ENCODE measurements at regions not wholly inside any gene's neighbourhood (a gene's known extent, or its start where the extent isn't known, plus 50 kb on each side); places are given as distances from the start of the nearest gene placed in this dataset.
"Not testable (repeated sequence)": the region's sequence is repeated elsewhere in the genome, so short reads cannot be mapped to it uniquely, and the experiment has no call there.

DNA sequence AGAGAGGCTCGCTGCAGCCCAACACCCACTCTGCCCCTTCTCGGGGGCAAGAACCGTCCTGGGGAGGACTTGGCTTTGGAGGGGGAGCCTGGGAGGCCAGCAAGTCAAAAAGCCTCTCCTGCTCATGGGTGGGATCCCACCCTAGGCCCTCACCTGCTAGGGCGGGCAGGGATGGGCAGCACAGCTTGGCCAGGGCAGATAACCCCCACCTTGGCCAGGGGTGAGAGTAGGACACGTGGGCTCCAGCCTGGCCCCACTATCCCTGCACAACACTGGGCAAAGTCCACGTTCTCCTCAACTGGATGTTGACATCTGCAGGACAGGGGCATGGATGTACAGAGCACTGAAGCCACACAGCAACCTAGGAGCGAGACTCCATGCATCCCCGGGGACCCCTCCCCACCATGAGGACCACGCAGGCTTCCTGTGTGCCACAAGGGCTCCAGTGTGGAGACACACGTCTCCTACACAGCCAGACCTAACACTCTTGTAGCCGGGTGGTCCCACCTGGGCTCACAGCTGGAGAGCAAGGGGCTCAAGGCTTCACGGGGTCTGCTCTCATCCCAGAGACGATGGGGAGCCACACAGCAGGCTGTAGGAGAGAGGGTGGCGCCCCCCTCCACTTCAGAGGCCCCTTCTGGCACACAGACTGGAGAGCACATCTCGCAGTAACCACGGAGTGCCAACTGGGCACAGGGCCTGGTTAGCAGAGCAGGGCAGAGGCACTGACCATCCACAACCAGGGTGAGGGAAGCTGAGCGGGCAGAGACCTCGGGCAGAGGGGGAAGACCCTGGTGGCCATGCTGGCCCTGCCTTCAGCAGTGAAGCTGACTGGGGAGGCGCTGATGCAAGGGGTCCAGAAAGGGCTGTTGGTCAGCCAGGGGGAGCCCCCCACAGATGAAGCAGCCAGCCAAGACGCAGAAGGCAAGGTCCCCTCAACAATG, 171.1 kb downstream of the CRYBB2 start:
- Histone ChIP-seq H3K27ac (no peak overlapping the region), H3K4me3 (no peak overlapping the region)

GRCh38 chr22:25392584-25392983, 171.9 kb upstream of the GRK3 start:
- H3K27ac ChIP-seq, result no peak overlapping the region
- H3K4me3 ChIP-seq, result no peak overlapping the region

DNA sequence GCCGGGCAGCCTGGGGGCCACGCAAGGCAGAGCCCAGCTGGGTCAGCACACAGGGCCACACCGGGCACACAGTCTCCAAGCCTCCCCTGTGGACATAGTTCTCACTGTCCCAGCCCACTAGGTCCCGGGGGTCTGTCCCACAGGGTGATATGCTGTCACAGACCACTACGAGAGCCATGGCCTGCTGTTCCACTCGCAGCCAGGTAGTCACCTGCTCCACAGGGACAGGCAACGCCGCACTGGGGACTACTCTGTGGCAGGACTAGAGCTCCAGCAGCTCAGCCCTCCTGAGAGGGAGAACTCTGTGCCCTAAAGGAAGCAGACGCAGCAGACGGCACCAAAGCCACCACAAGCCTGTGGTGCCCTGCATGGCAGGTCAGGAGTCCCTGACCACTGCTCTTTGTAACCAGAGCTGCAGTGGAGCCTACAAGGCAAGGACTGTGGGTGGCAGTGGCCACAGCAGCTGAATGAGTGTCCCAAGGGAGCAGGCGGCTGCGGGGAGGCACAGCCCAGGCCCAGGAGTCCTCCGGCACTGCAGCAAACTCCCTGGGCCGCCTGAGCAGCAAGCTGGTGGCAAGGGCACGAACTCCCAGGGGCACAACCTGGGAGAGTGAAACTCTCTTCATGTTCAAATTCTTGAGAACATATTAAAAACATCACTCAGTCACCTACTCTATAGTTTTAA, 171.2 kb upstream of the GRK3 start:
- H3K27ac ChIP-seq, result no peak overlapping the region
- no peak overlapping the region for H3K4me3 ChIP-seq

- Histone ChIP-seq H3K27ac (no peak overlapping the region), H3K4me3 (no peak overlapping the region)
These were observed 169.0 kb upstream of the GRK3 start for GRCh38 chr22:25395468-25395867.

- H3K4me3 ChIP-seq, result no peak overlapping the region
- no peak overlapping the region for H3K27ac ChIP-seq
These were observed 168.6 kb upstream of the GRK3 start for GRCh38 chr22:25395915-25396314.

GRCh38 chr22:25396615-25397200, 167.8 kb upstream of the GRK3 start:
- no peak overlapping the region for H3K27ac ChIP-seq
- H3K4me3 ChIP-seq, result no peak overlapping the region

DNA sequence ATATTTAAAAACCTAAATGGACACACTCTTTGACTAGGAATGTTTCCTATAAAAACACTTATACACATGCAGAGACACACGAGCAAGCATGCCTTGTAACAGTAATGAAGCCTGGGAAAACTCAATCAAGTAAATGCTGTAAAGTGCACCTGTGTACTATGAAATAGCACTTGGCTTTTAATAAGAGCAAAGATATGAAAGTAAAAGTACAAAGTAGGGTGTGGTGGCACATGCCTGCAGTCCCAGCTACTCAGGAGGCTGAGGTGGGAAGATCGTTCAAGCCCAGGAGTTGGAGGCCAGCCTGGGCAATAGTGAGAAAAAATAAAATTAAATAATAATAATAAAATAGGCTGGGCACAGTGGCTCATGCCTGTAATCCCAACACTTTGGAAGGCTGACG, 166.9 kb upstream of the GRK3 start:
- no peak overlapping the region for H3K27ac ChIP-seq
- H3K4me3 ChIP-seq, result no peak overlapping the region

DNA sequence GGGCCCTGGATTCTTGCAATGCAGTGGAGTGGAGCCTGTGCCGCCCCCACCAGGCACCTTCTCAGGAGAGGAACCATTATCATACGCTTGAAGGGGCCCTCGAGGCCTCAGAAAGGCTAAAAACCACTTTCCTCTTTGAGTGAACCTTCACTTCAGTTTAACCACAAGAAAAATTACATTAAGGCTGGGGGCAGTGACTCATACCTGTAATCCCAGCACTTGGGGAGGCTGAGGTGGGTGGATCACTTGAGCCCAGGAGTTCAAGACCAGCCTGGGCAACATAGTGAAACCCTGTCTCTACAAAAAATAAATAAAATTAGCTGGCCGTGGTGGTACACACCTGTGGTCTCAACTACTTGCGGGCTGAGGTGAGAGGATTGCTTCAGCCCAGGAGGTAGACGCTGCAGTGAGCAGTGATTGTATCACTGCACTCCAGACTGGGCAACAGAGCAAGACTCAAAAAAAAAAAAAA, 165.8 kb upstream of the GRK3 start:
- H3K4me3 ChIP-seq, H3K27ac ChIP-seq: not testable (repeated sequence)

DNA sequence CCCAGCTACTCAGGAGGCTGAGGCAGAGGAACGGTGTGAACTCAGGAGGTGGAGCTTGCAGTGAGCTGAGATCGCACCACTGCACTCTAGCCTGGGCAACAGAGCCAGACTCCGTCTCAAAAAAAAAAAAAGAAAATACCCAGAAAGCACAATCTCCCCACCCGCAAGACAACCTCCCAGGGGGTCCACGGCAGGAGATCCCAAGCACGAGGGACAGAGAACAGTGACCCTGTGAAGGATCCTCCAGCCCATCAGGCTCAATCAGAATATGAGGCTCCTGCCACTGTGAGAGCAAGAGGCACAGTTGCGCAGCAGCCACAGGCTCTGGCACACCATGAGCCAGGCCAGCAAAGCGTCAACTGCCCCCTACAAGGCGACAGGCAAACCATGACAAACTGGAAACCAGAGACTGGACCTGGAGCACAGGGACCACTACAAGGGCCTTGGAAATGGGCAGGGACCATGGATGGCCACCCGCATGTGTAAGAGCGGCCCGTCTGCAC, 164.8 kb upstream of the GRK3 start:
- no peak overlapping the region for H3K27ac ChIP-seq
- no peak overlapping the region for H3K4me3 ChIP-seq

DNA sequence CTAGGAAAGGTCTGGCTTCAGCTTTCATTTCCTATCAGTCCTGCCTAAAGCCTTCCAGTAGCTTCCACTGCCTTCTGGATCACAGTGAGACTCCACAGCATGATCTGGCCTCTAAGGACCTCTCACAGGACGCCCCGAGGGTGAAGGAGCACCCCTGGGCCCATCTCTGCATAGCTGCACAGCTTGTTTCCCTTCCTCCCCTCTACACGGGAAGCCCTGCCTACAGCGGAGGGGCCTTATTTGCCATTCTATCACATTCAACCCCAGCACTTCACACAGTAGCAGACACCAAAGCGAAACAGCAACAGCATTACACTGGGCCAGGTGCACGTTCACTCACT, 162.3 kb upstream of the GRK3 start:
- Histone ChIP-seq H3K4me3 (no peak overlapping the region), H3K27ac (no peak overlapping the region)

DNA sequence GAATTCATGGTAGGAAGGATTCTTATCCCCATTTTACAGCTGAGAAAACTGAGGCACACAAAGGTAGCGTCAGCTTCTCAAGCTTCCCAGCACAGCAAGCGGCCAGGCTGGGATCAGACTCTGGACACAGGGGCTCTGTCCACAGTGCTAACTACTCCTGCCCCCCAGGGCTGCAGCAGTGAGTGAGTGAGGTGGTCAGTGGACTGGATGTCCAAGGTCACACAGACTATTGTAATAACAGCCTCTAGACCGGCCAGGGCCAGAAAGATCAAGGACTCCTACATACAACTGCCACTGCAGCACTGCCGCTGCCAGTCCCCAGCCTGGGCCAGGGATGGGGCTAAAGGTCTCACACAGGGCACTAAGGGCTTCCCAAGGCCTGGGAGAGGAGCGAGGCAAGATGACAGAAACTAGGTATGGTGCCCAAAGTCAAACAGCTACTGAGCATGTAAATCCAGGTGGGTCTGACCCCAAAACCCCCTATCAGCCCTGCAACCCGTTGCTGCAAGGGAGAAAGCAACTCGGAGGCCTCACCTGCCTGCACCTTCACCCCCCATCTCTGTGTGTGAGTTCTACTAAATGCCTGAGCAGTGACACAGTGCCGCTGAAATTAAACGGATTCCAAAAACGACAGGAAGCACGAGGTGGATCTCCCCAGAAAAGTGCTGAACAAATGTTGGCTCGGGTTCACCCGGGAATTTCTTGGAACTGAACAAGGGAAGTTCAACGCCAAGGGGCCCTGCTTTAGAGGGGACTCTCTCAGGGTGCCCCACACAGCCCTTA, 161.8 kb upstream of the GRK3 start:
- H3K27ac ChIP-seq, result peak overlapping the region in 11 of 21 experiments; percentile 1 to 91 (median 82)
- H3K4me3 ChIP-seq, result peak overlapping the region in 1 of 7 experiments; percentile 97

DNA sequence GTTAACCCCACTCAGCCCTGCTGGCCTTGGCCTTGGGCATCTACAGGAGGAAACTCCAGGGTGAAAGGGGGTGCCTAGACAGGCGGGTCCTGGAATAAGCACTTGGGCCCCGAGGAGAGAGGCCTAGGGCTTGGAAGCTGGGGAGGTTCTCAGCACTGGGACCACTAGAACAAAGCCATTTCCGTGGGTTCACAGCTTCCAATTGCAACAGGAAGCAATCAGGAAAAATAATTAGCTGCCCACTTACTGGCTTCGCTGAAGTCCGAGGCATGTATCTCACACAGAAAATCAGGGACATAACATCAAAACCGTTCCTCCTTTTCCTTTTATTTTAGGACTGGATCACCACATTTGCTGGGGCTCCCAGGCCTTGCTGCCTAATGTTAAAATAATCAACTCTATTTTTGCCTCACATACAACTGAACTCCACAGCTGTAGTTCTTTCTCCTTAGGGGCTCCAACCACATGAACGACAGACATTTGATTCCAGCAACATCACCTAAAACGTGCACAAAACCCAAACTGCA, 161.1 kb upstream of the GRK3 start:
- H3K4me3 ChIP-seq, result peak overlapping the region in 3 of 7 experiments; percentile 81 to 97 (median 97)
- peak overlapping the region in 12 of 21 experiments; percentile 1 to 91 (median 82) for H3K27ac ChIP-seq

- peak overlapping the region in 14 of 21 experiments; percentile 1 to 91 (median 81) for H3K27ac ChIP-seq
These were observed 160.5 kb upstream of the GRK3 start for GRCh38 chr22:25403811-25404471.

DNA sequence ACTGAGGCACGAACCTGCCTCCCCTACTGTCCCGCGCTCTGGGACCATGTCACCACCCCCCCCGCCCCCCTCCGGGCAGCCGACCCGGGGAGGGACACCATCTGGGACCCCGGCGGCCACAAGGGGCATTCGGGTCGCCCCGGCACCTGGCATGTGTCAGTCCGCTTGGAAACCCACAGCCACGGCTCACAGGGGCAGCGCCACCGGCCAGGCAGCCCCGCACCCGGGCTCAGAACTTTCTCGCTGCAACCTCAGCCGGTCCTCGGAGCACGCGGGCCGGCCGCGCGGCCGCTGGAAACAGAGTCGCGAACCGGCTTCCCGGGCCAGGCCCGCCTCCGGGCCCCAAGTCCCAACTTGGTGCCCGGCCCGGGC, 159.9 kb upstream of the GRK3 start:
- H3K27ac ChIP-seq, result peak overlapping the region in 19 of 21 experiments; percentile 2 to 91 (median 66)

More at GRCh38 chr22:25403811-25404471, 160.5 kb upstream of the GRK3 start:
- H3K4me3 ChIP-seq, result peak overlapping the region; percentile 54 to 97 (median 85)

GRCh38 chr22:25404928-25405816, 159.3 kb upstream of the GRK3 start:
- Histone ChIP-seq H3K4me3 (peak overlapping the region; percentile 54 to 97 (median 85)), H3K27ac (peak overlapping the region; percentile 63 to 94 (median 84))

More for the DNA sequence above, 159.9 kb upstream of the GRK3 start:
- H3K4me3 ChIP-seq, result peak overlapping the region; percentile 54 to 97 (median 85)

DNA sequence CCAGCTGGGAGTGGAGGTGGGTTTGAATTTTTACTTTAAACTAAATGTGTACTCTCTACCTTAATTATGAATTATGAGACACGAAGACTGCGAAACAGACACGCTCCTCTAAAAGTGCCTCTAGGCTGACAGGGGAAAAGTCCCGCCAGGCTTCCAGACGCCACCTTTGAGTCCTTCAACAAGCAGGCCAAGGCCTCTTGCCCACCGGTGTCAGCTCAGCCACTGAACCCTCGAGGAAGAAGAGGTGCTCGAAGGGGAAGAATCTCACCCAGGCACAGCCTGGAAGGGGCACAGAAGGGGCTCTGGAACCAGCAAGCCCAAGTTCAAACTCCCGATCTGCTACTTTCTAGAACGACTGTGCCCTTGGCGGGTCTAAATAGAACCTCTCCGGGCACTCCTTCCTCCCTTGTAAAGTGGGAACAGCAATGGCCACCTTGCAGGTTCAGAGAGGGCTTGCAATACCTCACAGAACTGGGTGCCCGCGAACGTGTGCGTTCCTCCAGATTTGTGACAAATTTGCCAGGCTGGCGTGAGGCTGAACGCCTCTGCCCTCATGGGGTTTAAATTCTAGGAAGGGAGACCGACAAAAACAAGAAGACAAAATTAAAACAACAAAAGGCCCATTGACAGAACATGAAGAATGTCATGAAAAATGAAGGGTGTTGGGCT, 158.5 kb upstream of the GRK3 start:
- peak overlapping the region in 20 of 21 experiments; percentile 63 to 94 (median 84) for H3K27ac ChIP-seq
- peak overlapping the region; percentile 54 to 97 (median 85) for H3K4me3 ChIP-seq

Measured in skin epidermis (tissue), 12 donors.